ENCODE measurements at regions not wholly inside any gene's neighbourhood (a gene's known extent, or its start where the extent isn't known, plus 50 kb on each side); places are given as distances from the start of the nearest gene placed in this dataset.

DNA sequence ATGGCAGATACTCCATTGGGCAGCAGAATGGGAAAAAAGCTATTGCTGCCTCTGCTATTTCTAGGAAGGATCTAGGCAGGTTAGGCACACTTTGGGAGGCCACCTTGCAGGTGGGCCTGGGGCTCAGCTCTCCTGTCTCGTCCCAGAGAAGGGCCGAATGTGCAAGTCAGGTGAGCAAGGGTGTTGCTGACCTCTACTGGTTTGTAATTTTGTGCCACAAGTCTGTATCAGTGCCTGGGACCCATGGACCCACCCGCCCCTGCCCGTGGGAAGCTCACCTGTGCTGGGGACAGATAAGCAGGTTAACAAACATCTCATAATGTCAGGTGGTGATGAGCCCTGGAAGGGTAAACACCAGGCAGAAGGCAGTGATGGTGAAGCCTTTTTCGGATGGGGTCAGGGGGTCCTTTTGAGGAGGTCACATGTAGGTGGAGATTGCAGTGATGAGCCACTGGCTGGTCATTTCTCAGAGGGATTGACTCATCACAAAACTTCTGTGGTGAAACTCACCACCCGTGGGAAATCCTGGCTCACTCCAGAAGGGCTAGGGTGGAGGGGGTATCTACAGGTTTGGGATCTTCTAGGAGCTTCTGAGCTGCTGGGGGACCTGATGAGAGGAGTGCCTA is 161.3 kb downstream of the KLF13 start:
- no peak for TF ChIP-seq CTCF (IDR thresholded peaks at IDR 0.05; ENCODE audit: insufficient read depth, low read depth, low read length)
- TF ChIP-seq EZH2 (IDR thresholded peaks at IDR 0.05; ENCODE audit: insufficient read depth, low read length): no peak
- Histone ChIP-seq H3K4me1 (ENCODE audit: insufficient read depth, low read length) (peaks cover 15% of the 10 kb centered on the region), H3K9ac (ENCODE audit: low read length) (no peak overlapping the region), H4K20me1 (ENCODE audit: insufficient read depth, low read length) (no peaks in the 10 kb centered on the region), H3K4me3 (ENCODE audit: insufficient read depth, low read depth, low read length) (no peak overlapping the region), H3K4me2 (ENCODE audit: low read length) (peak overlapping the region; percentile 54), H2AFZ (ENCODE audit: low read depth, low read length) (no peak overlapping the region), H3K9me3 (ENCODE audit: insufficient read depth, low read depth, low read length) (no peaks in the 10 kb centered on the region), H3K27ac (ENCODE audit: low read depth, low read length) (no peak overlapping the region), H3K36me3 (ENCODE audit: insufficient read depth, low read length) (no peaks in the 10 kb centered on the region), H3K79me2 (ENCODE audit: insufficient read depth, low read length) (no peaks in the 10 kb centered on the region), H3K27me3 (ENCODE audit: insufficient read depth, low read length) (peaks cover 1% of the 10 kb centered on the region)
- H3K9me3 Mint-ChIP-seq (ENCODE audit: unreplicated experiment): peaks cover 15% of the 10 kb centered on the region
- no peak overlapping the region for H3K27ac Mint-ChIP-seq (ENCODE audit: unreplicated experiment)
- peaks cover 22% of the 10 kb centered on the region for H3K27me3 Mint-ChIP-seq (ENCODE audit: low read depth, unreplicated experiment)
- H3K4me1 Mint-ChIP-seq (ENCODE audit: low read depth, unreplicated experiment): peaks cover 11% of the 10 kb centered on the region
- H3K36me3 Mint-ChIP-seq (ENCODE audit: low read depth, unreplicated experiment): peaks cover 5% of the 10 kb centered on the region
- peak; percentile 6 for DNase-seq (ENCODE audit: low read depth)
- no peak for FAIRE-seq
- H3K4me3 Mint-ChIP-seq (ENCODE audit: unreplicated experiment): no peak overlapping the region

DNA sequence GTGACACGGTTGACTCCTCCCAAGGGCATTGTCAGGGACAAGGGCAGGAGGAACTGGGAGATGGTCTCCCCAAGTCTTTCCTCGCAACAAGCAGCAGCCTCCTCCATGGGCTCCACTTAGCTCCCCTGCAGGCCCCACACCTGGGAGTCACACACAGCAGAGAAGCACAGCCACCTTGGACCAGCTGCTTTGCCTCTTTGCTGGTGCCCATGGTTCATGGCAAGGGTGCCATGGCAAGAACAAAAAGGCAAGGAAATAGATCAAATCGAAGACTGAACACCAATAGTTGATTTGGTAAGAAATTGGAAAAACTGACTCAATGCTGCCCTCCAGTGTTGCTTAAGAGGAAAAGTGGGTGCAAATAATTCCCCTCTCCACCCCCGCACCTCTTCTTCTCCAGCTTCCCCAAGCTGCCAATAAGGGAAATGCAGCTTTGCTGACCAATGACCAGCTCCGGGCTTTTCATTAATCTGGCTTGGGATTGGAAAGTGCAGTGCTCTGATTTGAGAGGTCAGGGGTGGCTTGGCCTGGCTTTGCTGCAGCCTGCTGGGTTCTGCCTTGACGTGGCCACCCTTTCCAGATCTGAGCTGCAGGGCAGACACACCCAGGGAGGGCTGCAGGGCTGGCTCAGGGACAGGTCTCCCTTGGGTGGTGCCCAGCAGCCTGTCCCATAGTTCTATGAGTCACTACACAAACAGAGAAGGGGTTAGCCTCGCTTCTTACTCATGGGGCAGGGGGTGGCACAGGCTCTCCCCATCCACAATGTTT is 162.0 kb downstream of the KLF13 start:
- H3K4me2 ChIP-seq (ENCODE audit: low read length): peak overlapping the region; percentile 54
- no peak overlapping the region for H3K4me3 Mint-ChIP-seq (ENCODE audit: unreplicated experiment)
- DNase-seq (ENCODE audit: low read depth): peak; percentile 81
- peak overlapping the region; percentile 11 for H3K27ac Mint-ChIP-seq (ENCODE audit: unreplicated experiment)
- H4K20me1 ChIP-seq (ENCODE audit: insufficient read depth, low read length): no peaks in the 10 kb centered on the region
- peaks cover 3% of the 10 kb centered on the region for H3K36me3 Mint-ChIP-seq (ENCODE audit: low read depth, unreplicated experiment)
- H3K9me3 ChIP-seq (ENCODE audit: insufficient read depth, low read depth, low read length): no peaks in the 10 kb centered on the region
- H3K36me3 ChIP-seq (ENCODE audit: insufficient read depth, low read length): no peaks in the 10 kb centered on the region
- H3K27ac ChIP-seq (ENCODE audit: low read depth, low read length): no peak overlapping the region
- FAIRE-seq: peak; percentile 88
- no peak overlapping the region for H3K9ac ChIP-seq (ENCODE audit: low read length)
- no peaks in the 10 kb centered on the region for H3K27me3 ChIP-seq (ENCODE audit: insufficient read depth, low read length)
- H3K4me1 ChIP-seq (ENCODE audit: insufficient read depth, low read length): peaks cover 15% of the 10 kb centered on the region
- peaks cover 11% of the 10 kb centered on the region for H3K4me1 Mint-ChIP-seq (ENCODE audit: low read depth, unreplicated experiment)
- H2AFZ ChIP-seq (ENCODE audit: low read depth, low read length): peak overlapping the region; percentile 43
- H3K9me3 Mint-ChIP-seq (ENCODE audit: unreplicated experiment): peaks cover 13% of the 10 kb centered on the region
- TF ChIP-seq CTCF (IDR thresholded peaks at IDR 0.05; ENCODE audit: insufficient read depth, low read depth, low read length) (peak; percentile 94), EZH2 (IDR thresholded peaks at IDR 0.05; ENCODE audit: insufficient read depth, low read length) (no peak)
- H3K27me3 Mint-ChIP-seq (ENCODE audit: low read depth, unreplicated experiment): peaks cover 21% of the 10 kb centered on the region
- no peaks in the 10 kb centered on the region for H3K79me2 ChIP-seq (ENCODE audit: insufficient read depth, low read length)
- H3K4me3 ChIP-seq (ENCODE audit: insufficient read depth, low read depth, low read length): no peak overlapping the region

DNA sequence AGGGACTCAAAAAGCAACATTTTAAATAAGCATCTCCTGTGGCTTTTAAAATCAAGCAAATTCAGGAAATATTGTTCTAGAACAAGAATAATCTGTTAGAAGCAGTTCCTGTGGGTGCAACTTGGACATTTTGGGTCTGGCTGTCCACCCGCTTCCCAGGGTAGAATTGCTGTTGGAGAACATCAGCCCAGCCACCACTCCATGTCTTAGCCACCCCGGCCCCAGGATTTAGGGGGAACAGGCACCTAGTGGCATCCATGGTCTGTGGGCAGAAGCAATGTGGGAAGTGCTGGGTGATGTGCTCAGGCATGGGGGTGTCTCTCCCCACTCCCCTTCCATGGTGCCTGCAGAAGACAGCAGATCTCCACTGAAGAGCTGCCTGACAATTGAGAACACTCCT is 162.6 kb downstream of the KLF13 start:
- Mint-ChIP-seq H3K4me1 (ENCODE audit: low read depth, unreplicated experiment) (peaks cover 11% of the 10 kb centered on the region), H3K4me3 (ENCODE audit: unreplicated experiment) (no peak overlapping the region), H3K36me3 (ENCODE audit: low read depth, unreplicated experiment) (peaks cover 3% of the 10 kb centered on the region), H3K9me3 (ENCODE audit: unreplicated experiment) (peaks cover 13% of the 10 kb centered on the region), H3K27ac (ENCODE audit: unreplicated experiment) (no peak overlapping the region), H3K27me3 (ENCODE audit: low read depth, unreplicated experiment) (peaks cover 19% of the 10 kb centered on the region)
- Histone ChIP-seq H3K4me3 (ENCODE audit: insufficient read depth, low read depth, low read length) (no peak overlapping the region), H3K9ac (ENCODE audit: low read length) (no peak overlapping the region), H3K36me3 (ENCODE audit: insufficient read depth, low read length) (no peaks in the 10 kb centered on the region), H2AFZ (ENCODE audit: low read depth, low read length) (no peak overlapping the region), H3K79me2 (ENCODE audit: insufficient read depth, low read length) (no peaks in the 10 kb centered on the region), H3K4me2 (ENCODE audit: low read length) (peak overlapping the region; percentile 54), H4K20me1 (ENCODE audit: insufficient read depth, low read length) (no peaks in the 10 kb centered on the region), H3K27me3 (ENCODE audit: insufficient read depth, low read length) (no peaks in the 10 kb centered on the region), H3K9me3 (ENCODE audit: insufficient read depth, low read depth, low read length) (no peaks in the 10 kb centered on the region), H3K27ac (ENCODE audit: low read depth, low read length) (no peak overlapping the region), H3K4me1 (ENCODE audit: insufficient read depth, low read length) (peaks cover 15% of the 10 kb centered on the region)
- no peak for DNase-seq (ENCODE audit: low read depth)
- FAIRE-seq: no peak
- no peak for TF ChIP-seq CTCF (IDR thresholded peaks at IDR 0.05; ENCODE audit: insufficient read depth, low read depth, low read length)
- TF ChIP-seq EZH2 (IDR thresholded peaks at IDR 0.05; ENCODE audit: insufficient read depth, low read length): no peak
